ENCODE measurements at regions not wholly inside any gene's neighbourhood (a gene's known extent, or its start where the extent isn't known, plus 50 kb on each side); places are given as distances from the start of the nearest gene placed in this dataset.
"Not testable (repeated sequence)": the region's sequence is repeated elsewhere in the genome, so short reads cannot be mapped to it uniquely, and the experiment has no call there.

DNA sequence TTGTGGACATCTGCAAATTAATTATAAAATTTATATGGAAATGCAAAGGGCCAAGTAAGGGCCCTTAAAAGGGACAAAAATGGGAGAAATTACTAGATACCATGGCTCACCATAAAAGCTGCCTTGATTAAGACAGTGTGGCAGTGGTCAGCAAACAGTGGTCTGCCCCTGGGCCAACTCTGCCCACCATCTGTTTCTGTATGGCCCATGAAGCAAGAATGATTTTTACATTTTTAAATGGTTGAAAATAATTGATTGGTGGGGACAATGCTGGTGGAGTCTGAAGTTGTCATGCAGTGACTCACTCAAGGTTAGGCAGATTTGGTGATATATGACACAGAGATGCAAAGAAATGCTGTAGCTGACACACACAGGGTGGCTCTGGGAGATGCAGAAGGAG is 295.6 kb downstream of the RTP5 start:
- H3K9me3 ChIP-seq (ENCODE audit: insufficient read depth in 2 of 2, low read depth in 1 of 2, low read length in 1 of 2); H4K8ac ChIP-seq (ENCODE audit: extremely low read depth, insufficient read depth, low read length); H3K9ac ChIP-seq (replicated peaks in 1 of 4; ENCODE audit: extremely low read depth in 1 of 4, low read depth in 3 of 4, low read length in 3 of 4); H2AK5ac ChIP-seq (ENCODE audit: low read depth, low read length); H3K27ac ChIP-seq (ENCODE audit: low read depth, low read length); H2BK5ac ChIP-seq (ENCODE audit: low read depth, low read length); FAIRE-seq; H3K14ac ChIP-seq (ENCODE audit: insufficient read length); H3K23ac ChIP-seq (ENCODE audit: insufficient read length); H3K18ac ChIP-seq (ENCODE audit: extremely low read depth, low read length); H2AFZ ChIP-seq (ENCODE audit: low read length); H4K5ac ChIP-seq (ENCODE audit: insufficient read length, low read depth, low read length); H3K4me3 ChIP-seq (ENCODE audit: extremely low read depth in 1 of 4, insufficient read depth in 2 of 4, low read depth in 3 of 4, low read length in 4 of 4); H3K79me1 ChIP-seq (ENCODE audit: low read depth, low read length); CTCF ChIA-PET (ENCODE audit: partially characterized antibody); DNase-seq (ENCODE audit: low read depth in 1 of 2, low spot score in 2 of 2); H3K79me2 ChIP-seq (ENCODE audit: control insufficient read depth in 1 of 2, insufficient read depth in 2 of 2, low read length in 2 of 2); H3K4me2 ChIP-seq (ENCODE audit: insufficient read depth in 1 of 2, low read depth in 2 of 2, low read length in 2 of 2); H3K4ac ChIP-seq (replicated peaks; ENCODE audit: insufficient read length, low read depth, low read length); H2BK12ac ChIP-seq (ENCODE audit: low read depth, low read length); H4K91ac ChIP-seq (replicated peaks; ENCODE audit: insufficient read length, low read length); H3K56ac ChIP-seq (replicated peaks; ENCODE audit: insufficient read length, low read depth, low read length); H3K27me3 ChIP-seq (replicated peaks in 1 of 4; ENCODE audit: control insufficient read depth in 3 of 4, extremely low read depth in 1 of 4, insufficient read depth in 3 of 4, low read length in 3 of 4); H2BK15ac ChIP-seq (ENCODE audit: low read length); H2BK120ac ChIP-seq (replicated peaks; ENCODE audit: low read depth, low read length); H4K20me1 ChIP-seq (replicated peaks in 1 of 2; ENCODE audit: control insufficient read depth in 1 of 2, insufficient read depth in 2 of 2, low read length in 2 of 2); H3K23me2 ChIP-seq (ENCODE audit: low read depth, low read length); H3K36me3 ChIP-seq (ENCODE audit: control insufficient read depth in 2 of 4, insufficient read depth in 4 of 4, low read length in 3 of 4); H2BK20ac ChIP-seq (ENCODE audit: low read length); H3K4me1 ChIP-seq (replicated peaks in 1 of 4; ENCODE audit: control insufficient read depth in 3 of 4, insufficient read depth in 4 of 4, low read length in 3 of 4); POLR2A ChIA-PET (ENCODE audit: partially characterized antibody): not testable (repeated sequence)

DNA sequence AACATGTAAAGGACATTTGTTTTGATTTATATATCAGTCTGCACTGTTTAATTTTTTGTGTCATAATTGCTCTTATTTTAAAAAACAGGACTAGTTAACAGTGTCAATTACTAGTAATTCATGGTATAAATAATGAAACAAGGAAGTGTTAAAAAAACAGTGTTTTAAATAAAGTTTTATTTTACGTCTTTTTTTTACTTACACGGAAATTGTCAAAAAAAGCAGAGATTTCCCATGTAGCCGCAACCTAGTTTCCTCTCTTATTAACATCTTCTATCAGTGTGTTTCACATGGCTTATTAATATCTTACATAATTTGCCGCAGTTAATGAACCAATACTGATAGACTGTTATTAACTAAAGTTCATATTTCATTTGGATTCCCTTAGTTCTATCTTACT is 301.8 kb downstream of the RTP5 start:
- H3K27me3 ChIP-seq (replicated peaks in 1 of 4; ENCODE audit: control insufficient read depth in 3 of 4, extremely low read depth in 1 of 4, insufficient read depth in 3 of 4, low read length in 3 of 4); H3K4me3 ChIP-seq (ENCODE audit: extremely low read depth in 1 of 4, insufficient read depth in 2 of 4, low read depth in 3 of 4, low read length in 4 of 4); H3K79me1 ChIP-seq (ENCODE audit: low read depth, low read length); H3K23me2 ChIP-seq (ENCODE audit: low read depth, low read length); H3K4ac ChIP-seq (replicated peaks; ENCODE audit: insufficient read length, low read depth, low read length); H3K14ac ChIP-seq (ENCODE audit: insufficient read length); H4K8ac ChIP-seq (ENCODE audit: extremely low read depth, insufficient read depth, low read length); H3K18ac ChIP-seq (ENCODE audit: extremely low read depth, low read length); H4K20me1 ChIP-seq (replicated peaks in 1 of 2; ENCODE audit: control insufficient read depth in 1 of 2, insufficient read depth in 2 of 2, low read length in 2 of 2); POLR2A ChIA-PET (ENCODE audit: partially characterized antibody); H3K4me1 ChIP-seq (replicated peaks in 1 of 4; ENCODE audit: control insufficient read depth in 3 of 4, insufficient read depth in 4 of 4, low read length in 3 of 4); H3K36me3 ChIP-seq (ENCODE audit: control insufficient read depth in 2 of 4, insufficient read depth in 4 of 4, low read length in 3 of 4); DNase-seq (ENCODE audit: low read depth in 1 of 2, low spot score in 2 of 2); H4K91ac ChIP-seq (replicated peaks; ENCODE audit: insufficient read length, low read length); H3K27ac ChIP-seq (ENCODE audit: low read depth, low read length); H3K9ac ChIP-seq (replicated peaks in 1 of 4; ENCODE audit: extremely low read depth in 1 of 4, low read depth in 3 of 4, low read length in 3 of 4); H3K4me2 ChIP-seq (ENCODE audit: insufficient read depth in 1 of 2, low read depth in 2 of 2, low read length in 2 of 2); CTCF ChIA-PET (ENCODE audit: partially characterized antibody); H3K79me2 ChIP-seq (ENCODE audit: control insufficient read depth in 1 of 2, insufficient read depth in 2 of 2, low read length in 2 of 2); H3K23ac ChIP-seq (ENCODE audit: insufficient read length); H2BK15ac ChIP-seq (ENCODE audit: low read length); H4K5ac ChIP-seq (ENCODE audit: insufficient read length, low read depth, low read length); FAIRE-seq; H3K9me3 ChIP-seq (ENCODE audit: insufficient read depth in 2 of 2, low read depth in 1 of 2, low read length in 1 of 2); H2AFZ ChIP-seq (ENCODE audit: low read length); H2BK120ac ChIP-seq (replicated peaks; ENCODE audit: low read depth, low read length); H2BK12ac ChIP-seq (ENCODE audit: low read depth, low read length); H3K56ac ChIP-seq (replicated peaks; ENCODE audit: insufficient read length, low read depth, low read length); H2AK5ac ChIP-seq (ENCODE audit: low read depth, low read length); H2BK20ac ChIP-seq (ENCODE audit: low read length); H2BK5ac ChIP-seq (ENCODE audit: low read depth, low read length): not testable (repeated sequence)
- WGBS, 2 experiments (ENCODE audit: extremely low coverage in 1 of 2, insufficient coverage in 1 of 2, insufficient read length in 1 of 2, insufficient replicate concordance in 2 of 2, low coverage in 1 of 2, low lambda C conversion rate in 2 of 2, missing lambda C conversion rate in 1 of 2) = 83% methylated on average over 4 of the region's 4 CpGs; no CpG with 5 or more reads in 1 of the 2 experiments

All from H1 (cell line).